Uterus (tissue), 2 donors: ENCODE measurements at regions not wholly inside any gene's neighbourhood (a gene's known extent, or its start where the extent isn't known, plus 50 kb on each side); places are given as distances from the start of the nearest gene placed in this dataset.

ENCODE experiments used
- CTCF ChIP-seq, 4 experiments: fragments of 200-600 bp in 2 of 4; fragments of 450-650 bp in 2 of 4; sonication (generic) in 2 of 4; IDR thresholded peaks; one replicate each; pipeline ENCODE4 v1.5.1; 2016 to 2019; ENCODE audit warnings: antibody characterized with exemption in 4 of 4, mild to moderate bottlenecking in 2 of 4, moderate library complexity in 1 of 4
- POLR2A ChIP-seq, 2 donors: fragments of 450-650 bp; IDR thresholded peaks; one replicate each; pipeline ENCODE4 v1.6.1; 2016; ENCODE audit warnings: antibody characterized with exemption in 2 of 2, mild to moderate bottlenecking in 1 of 2, moderate library complexity in 1 of 2

DNA sequence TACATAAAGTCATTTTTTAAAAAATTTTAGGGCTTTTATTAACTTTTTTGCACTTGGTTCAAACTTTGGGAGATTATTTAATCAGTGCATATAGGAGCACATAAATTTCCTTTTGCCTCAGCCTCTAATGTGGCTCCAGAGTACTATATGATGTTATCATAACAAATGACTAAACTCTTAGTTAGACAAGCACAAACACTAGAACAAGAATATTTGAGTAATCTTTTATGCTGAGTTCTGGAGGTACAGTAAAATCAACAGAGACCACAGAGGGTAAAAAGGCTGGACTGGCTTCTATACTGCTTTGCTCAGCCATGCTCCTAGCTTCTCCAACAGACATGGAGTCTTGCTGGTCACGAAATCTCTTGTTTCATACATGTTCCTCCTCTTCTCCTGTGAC is 52.5 kb upstream of the SGCD start:
- TF ChIP-seq CTCF (IDR thresholded peaks at IDR 0.05) = no peak
- TF ChIP-seq POLR2A (IDR thresholded peaks at IDR 0.05) = no peak
